HG03342 (cell line): ENCODE measurements at regions not wholly inside any gene's neighbourhood (a gene's known extent, or its start where the extent isn't known, plus 50 kb on each side); places are given as distances from the start of the nearest gene placed in this dataset.
A peak's percentile ranks its signal among the peaks of the same experiment; 100 is the strongest.

Experiments used
- ATAC-seq: cut with Tn5 transposase; IDR thresholded peaks from one replicate; pipeline ENCODE4 v1.9.1; 2021; ENCODE audit warnings: mild to moderate bottlenecking, moderate library complexity; ENCODE audit not compliant: unreplicated experiment

- ATAC-seq = no peak
These were observed 331.1 kb downstream of the MLLT3 start for GRCh38 chr9:20291201-20291600.

GRCh38 chr9:20290257-20290656 lies 332.0 kb downstream of the MLLT3 start:
- ATAC-seq = no peak

GRCh38 chr9:20289423-20290010 lies 332.8 kb downstream of the MLLT3 start:
- peak; percentile 14 for ATAC-seq

GRCh38 chr9:20286969-20287368 lies 335.3 kb downstream of the MLLT3 start:
- ATAC-seq = no peak

GRCh38 chr9:20286154-20286700 lies 336.1 kb downstream of the MLLT3 start:
- no peak for ATAC-seq

GRCh38 chr9:20284601-20285289 lies 337.6 kb downstream of the MLLT3 start:
- no peak for ATAC-seq

GRCh38 chr9:20280330-20280729 lies 342.0 kb downstream of the MLLT3 start:
- no peak for ATAC-seq

GRCh38 chr9:20276762-20277161 lies 345.5 kb downstream of the MLLT3 start:
- no peak for ATAC-seq

GRCh38 chr9:20271723-20272122 lies 350.6 kb downstream of the MLLT3 start:
- ATAC-seq = no peak

GRCh38 chr9:20271096-20271495 lies 351.2 kb downstream of the MLLT3 start:
- ATAC-seq = no peak

GRCh38 chr9:20270161-20270560 lies 352.1 kb downstream of the MLLT3 start:
- ATAC-seq = no peak

- ATAC-seq = no peak
These were observed 352.7 kb downstream of the MLLT3 start for GRCh38 chr9:20269620-20270019.

- ATAC-seq = no peak
These were observed 357.4 kb downstream of the MLLT3 start for GRCh38 chr9:20264896-20265295.

- no peak for ATAC-seq
These were observed 359.7 kb downstream of the MLLT3 start for GRCh38 chr9:20262611-20263010.

GRCh38 chr9:20256284-20256948 lies 365.9 kb downstream of the MLLT3 start:
- ATAC-seq = no peak

- ATAC-seq = no peak
These were observed 367.2 kb downstream of the MLLT3 start for GRCh38 chr9:20255052-20255451.

GRCh38 chr9:20253635-20254034 lies 368.7 kb downstream of the MLLT3 start:
- ATAC-seq = no peak

- ATAC-seq = no peak
These were observed 369.5 kb downstream of the MLLT3 start for GRCh38 chr9:20252778-20253177.

- ATAC-seq = no peak
These were observed 371.5 kb downstream of the MLLT3 start for GRCh38 chr9:20250791-20251190.

GRCh38 chr9:20244271-20244670 lies 378.0 kb downstream of the MLLT3 start:
- ATAC-seq = no peak

- no peak for ATAC-seq
These were observed 378.5 kb downstream of the MLLT3 start for GRCh38 chr9:20243841-20244240.
